ENCODE measurements at regions not wholly inside any gene's neighbourhood (a gene's known extent, or its start where the extent isn't known, plus 50 kb on each side); places are given as distances from the start of the nearest gene placed in this dataset.

GRCh38 chr18:44171301-44171700 lies 509.4 kb upstream of the SETBP1 start:
- TF ChIP-seq POLR2A (IDR thresholded peaks at IDR 0.05; ENCODE audit: borderline replicate concordance, extremely low read depth, insufficient read depth, insufficient read length): no peak
- no peak for TF ChIP-seq CTCF (IDR thresholded peaks at IDR 0.05 in 2 of 3, conservative IDR thresholded peaks at IDR 0.05 in 1 of 3; ENCODE audit: borderline replicate concordance in 1 of 3, insufficient read depth in 1 of 3, low read depth in 2 of 3, low read length in 2 of 3)
- TF ChIP-seq EZH2phosphoT487 (IDR thresholded peaks at IDR 0.05; ENCODE audit: borderline replicate concordance): no peak
- no peak for TF ChIP-seq POLR2AphosphoS5 (IDR thresholded peaks at IDR 0.05; ENCODE audit: low read depth, low read length)
- no peak for TF ChIP-seq SIN3A (IDR thresholded peaks at IDR 0.05; ENCODE audit: low read depth)
- TF ChIP-seq EZH2 (IDR thresholded peaks at IDR 0.05): no peak
- TF ChIP-seq ZFX (IDR thresholded peaks at IDR 0.05): no peak
- TF ChIP-seq ZBTB33 (IDR thresholded peaks at IDR 0.05; ENCODE audit: extremely low read depth, insufficient replicate concordance, low read length): no peak
- no peak for TF ChIP-seq JUND (IDR thresholded peaks at IDR 0.05)
- no peak for TF ChIP-seq ATF3 (IDR thresholded peaks at IDR 0.05)
- no peak for TF ChIP-seq YY1 (IDR thresholded peaks at IDR 0.05; ENCODE audit: extremely low read depth, insufficient replicate concordance, low read depth, low read length)
- TF ChIP-seq SP1 (IDR thresholded peaks at IDR 0.05; ENCODE audit: low read depth): no peak
- TF ChIP-seq CEBPB (IDR thresholded peaks at IDR 0.05; ENCODE audit: low read depth): no peak
- no peak for TF ChIP-seq REST (IDR thresholded peaks at IDR 0.05; ENCODE audit: low read depth)

All from HCT116 (cell line).